Trophoblast cell (in vitro differentiated cells and primary cell): ENCODE measurements at regions not wholly inside any gene's neighbourhood (a gene's known extent, or its start where the extent isn't known, plus 50 kb on each side); places are given as distances from the start of the nearest gene placed in this dataset.
A peak's percentile ranks its signal among the peaks of the same experiment; 100 is the strongest.

Experiments used
- DNase-seq, 2 donors: peaks; one replicate each; pipeline ENCODE4 v3.0.0-alpha.2; 2016
- H2AFZ ChIP-seq: 2 replicates; pipeline ENCODE4 v1.6.1; 2013; ENCODE audit warnings: low read length, moderate library complexity, mild to moderate bottlenecking; ENCODE audit not compliant: insufficient read depth, poor library complexity
- H2AK5ac ChIP-seq: 2 replicates; pipeline ENCODE4 v1.6.1; 2013; ENCODE audit warnings: mild to moderate bottlenecking, low read length
- H2BK120ac ChIP-seq: 2 replicates; pipeline ENCODE4 v1.6.1; 2013; ENCODE audit warnings: low read length, mild to moderate bottlenecking, moderate library complexity; ENCODE audit not compliant: insufficient read depth, poor library complexity
- H2BK12ac ChIP-seq: 2 replicates; pipeline ENCODE4 v1.6.1; 2013; ENCODE audit warnings: mild to moderate bottlenecking, low read length, moderate library complexity
- H2BK5ac ChIP-seq: 2 replicates; pipeline ENCODE4 v1.6.1; 2013; ENCODE audit warnings: low read length, low read depth, moderate library complexity, mild to moderate bottlenecking; ENCODE audit not compliant: poor library complexity
- H3K14ac ChIP-seq: 2 replicates; pipeline ENCODE4 v1.6.1; 2013; ENCODE audit warnings: mild to moderate bottlenecking, low read length
- H3K18ac ChIP-seq: 2 replicates; pipeline ENCODE4 v1.6.1; 2013; ENCODE audit warnings: mild to moderate bottlenecking, low read length
- H3K23ac ChIP-seq: 2 replicates; pipeline ENCODE4 v1.6.1; 2013; ENCODE audit warnings: low read length
- H3K27ac ChIP-seq: 2 replicates; pipeline ENCODE4 v1.5.1; 2013; ENCODE audit warnings: low read depth, mild to moderate bottlenecking, inconsistent platforms, low read length, moderate library complexity
- H3K27me3 ChIP-seq: 2 replicates; pipeline ENCODE4 v1.6.1; 2013; ENCODE audit warnings: inconsistent platforms, mild to moderate bottlenecking, low read length, moderate library complexity; ENCODE audit not compliant: insufficient read depth
- H3K36me3 ChIP-seq, 2 experiments: 1 replicate in 1 of 2; 2 replicates in 1 of 2; pipeline ENCODE4 v1.6.1; 2013; ENCODE audit warnings: low read length in 2 of 2, mild to moderate bottlenecking in 2 of 2, moderate library complexity in 1 of 2; ENCODE audit not compliant: insufficient read depth in 2 of 2, control insufficient read depth in 1 of 2
- H3K4ac ChIP-seq: 2 replicates; pipeline ENCODE4 v1.6.1; 2013; ENCODE audit warnings: low read depth, mild to moderate bottlenecking, low read length, moderate library complexity
- H3K4me1 ChIP-seq, 2 experiments: 1 replicate in 1 of 2; 2 replicates in 1 of 2; pipeline ENCODE4 v1.6.1; 2013; ENCODE audit warnings: low read length in 2 of 2, mild to moderate bottlenecking in 2 of 2, moderate library complexity in 1 of 2; ENCODE audit not compliant: insufficient read depth in 2 of 2, control insufficient read depth in 1 of 2
- H3K4me2 ChIP-seq: 2 replicates; pipeline ENCODE4 v1.6.1; 2013; ENCODE audit warnings: inconsistent platforms, mild to moderate bottlenecking, low read length, moderate library complexity
- H3K4me3 ChIP-seq: 2 replicates; pipeline ENCODE4 v1.5.1; 2013; ENCODE audit warnings: mild to moderate bottlenecking, low read depth, low read length, inconsistent platforms
- H3K79me1 ChIP-seq: one replicate; pipeline ENCODE4 v1.6.1; 2013; ENCODE audit warnings: low read length
- H3K79me2 ChIP-seq: 2 replicates; pipeline ENCODE4 v1.6.1; 2013; ENCODE audit warnings: low read length, mild to moderate bottlenecking; ENCODE audit not compliant: control insufficient read depth, insufficient read depth, poor library complexity
- H3K9ac ChIP-seq: 2 replicates; pipeline ENCODE4 v1.6.1; 2013; ENCODE audit warnings: mild to moderate bottlenecking, low read length
- H3K9me3 ChIP-seq: 2 replicates; pipeline ENCODE4 v1.6.1; 2013; ENCODE audit warnings: low read depth, mild to moderate bottlenecking, control low read depth, inconsistent platforms, low read length; ENCODE audit not compliant: insufficient read depth
- H4K12ac ChIP-seq: 2 replicates; pipeline ENCODE4 v1.6.1; 2013; ENCODE audit warnings: low read depth, mild to moderate bottlenecking, low read length, moderate library complexity
- H4K8ac ChIP-seq: 2 replicates; pipeline ENCODE4 v1.6.1; 2013; ENCODE audit warnings: low read depth, mild to moderate bottlenecking, low read length, moderate library complexity
- H4K91ac ChIP-seq: one replicate; pipeline ENCODE4 v1.6.1; 2013; ENCODE audit warnings: low read depth, mild to moderate bottlenecking, low read length, moderate library complexity
- WGBS: extraction: QIAGEN DNeasy Blood & Tissue Kit; methylation state at CpG from one replicate; pipeline ENCODE4 v1.1.7; 2013; ENCODE audit warnings: missing lambda C conversion rate; ENCODE audit not compliant: insufficient read length, insufficient coverage; ENCODE audit errors: extremely low coverage; 5-methylcytosine and 5-hydroxymethylcytosine counted together

DNA sequence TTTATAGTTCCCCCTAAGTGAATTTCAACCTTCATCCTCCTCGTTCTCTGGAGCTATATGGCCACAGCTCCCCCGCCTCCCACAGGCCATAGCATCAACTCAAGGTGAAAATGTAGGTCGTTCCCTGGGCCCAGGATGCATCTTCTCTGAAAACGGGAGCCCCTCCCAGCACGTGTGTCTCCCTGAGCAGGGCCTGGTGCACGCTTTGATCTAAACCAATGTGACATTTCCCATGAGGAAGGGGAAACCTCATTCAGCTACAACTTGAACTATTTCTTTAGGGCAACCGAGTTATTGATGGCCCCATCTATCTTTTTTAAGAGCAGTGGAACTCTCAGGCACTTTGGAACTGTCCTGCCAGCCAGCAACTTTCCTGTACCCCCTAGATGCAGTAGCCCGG, 57.8 kb upstream of the BACE2 start:
- no CpG with 5 or more reads among the region's 8 CpGs for WGBS
- Histone ChIP-seq H2BK5ac (no peak overlapping the region), H3K79me2 (no peaks in the 10 kb centered on the region), H2BK12ac (no peak overlapping the region), H4K91ac (no peak overlapping the region), H3K4me2 (no peak overlapping the region), H3K18ac (no peak overlapping the region), H3K14ac (no peak overlapping the region), H4K12ac (no peak overlapping the region), H3K27me3 (no peaks in the 10 kb centered on the region), H2AK5ac (no peak overlapping the region), H3K4me3 (no peak overlapping the region), H2BK120ac (no peak overlapping the region), H3K23ac (no peak overlapping the region), H3K79me1 (no peaks in the 10 kb centered on the region), H2AFZ (no peak overlapping the region), H3K4me1 (peaks cover 0 to 12% of the 10 kb centered on the region in 2 experiments), H3K9ac (no peak overlapping the region), H4K8ac (no peak overlapping the region), H3K36me3 (no peaks in the 10 kb centered on the region), H3K9me3 (no peaks in the 10 kb centered on the region), H3K27ac (no peak overlapping the region), H3K4ac (no peak overlapping the region)
- DNase-seq = no peak

DNA sequence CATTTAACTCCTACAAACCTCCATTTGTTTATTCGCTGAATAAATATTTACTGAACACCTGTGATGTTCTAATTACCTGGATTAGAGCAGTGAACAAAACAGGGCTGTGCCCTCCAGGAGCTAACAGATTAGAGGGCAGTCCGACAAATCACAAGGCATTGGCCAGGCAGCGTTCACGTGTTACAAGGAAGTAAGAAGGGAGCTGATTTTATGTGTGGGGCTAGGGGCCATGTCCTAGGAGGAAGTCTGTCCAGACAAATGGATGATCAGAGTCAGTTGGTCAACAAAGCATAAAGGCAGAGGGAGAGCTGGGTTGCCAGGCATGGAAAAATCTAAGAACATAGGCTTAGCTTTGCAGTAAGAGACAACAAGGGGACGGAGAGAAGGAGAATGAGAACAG, 57.3 kb upstream of the BACE2 start:
- H4K91ac ChIP-seq = no peak overlapping the region
- no CpG with 5 or more reads among the region's 5 CpGs for WGBS
- no peaks in the 10 kb centered on the region for H3K79me2 ChIP-seq
- H3K79me1 ChIP-seq = no peaks in the 10 kb centered on the region
- no peaks in the 10 kb centered on the region for H3K27me3 ChIP-seq
- H3K27ac ChIP-seq = no peak overlapping the region
- H3K4me2 ChIP-seq = no peak overlapping the region
- no peak overlapping the region for H4K8ac ChIP-seq
- H3K9me3 ChIP-seq = no peaks in the 10 kb centered on the region
- no peak overlapping the region for H3K4ac ChIP-seq
- no peak overlapping the region for H2BK120ac ChIP-seq
- H4K12ac ChIP-seq = no peak overlapping the region
- no peak overlapping the region for H3K14ac ChIP-seq
- no peak overlapping the region for H2BK5ac ChIP-seq
- no peak overlapping the region for H2BK12ac ChIP-seq
- H3K18ac ChIP-seq = no peak overlapping the region
- H3K23ac ChIP-seq = no peak overlapping the region
- no peak overlapping the region for H2AK5ac ChIP-seq
- no peaks in the 10 kb centered on the region for H3K36me3 ChIP-seq
- H3K4me3 ChIP-seq = no peak overlapping the region
- H3K9ac ChIP-seq = no peak overlapping the region
- H3K4me1 ChIP-seq = peaks cover 0 to 12% of the 10 kb centered on the region in 2 experiments
- H2AFZ ChIP-seq = no peak overlapping the region
- DNase-seq = no peak

DNA sequence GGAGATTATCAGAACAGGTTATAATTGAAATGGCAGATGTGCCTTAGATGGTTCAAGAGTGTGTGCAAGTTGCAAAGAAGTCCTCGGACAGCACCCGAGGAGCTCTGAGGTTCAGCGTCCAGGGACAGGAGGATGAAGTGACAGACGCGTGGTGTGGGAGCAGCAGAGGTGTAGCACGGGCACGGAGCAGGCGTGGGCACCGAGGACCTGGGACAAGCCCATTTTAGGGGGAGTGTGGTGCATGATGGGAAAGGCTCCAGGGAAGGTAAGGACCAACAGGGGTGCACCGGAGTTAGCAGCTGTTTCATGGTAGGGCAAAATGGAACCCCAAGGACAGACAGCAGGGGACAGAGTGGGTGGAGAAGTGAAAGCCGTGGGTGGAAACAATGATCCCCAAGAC, 56.3 kb upstream of the BACE2 start:
- no CpG with 5 or more reads among the region's 11 CpGs for WGBS

GRCh38 chr21:41112740-41113692, 54.9 kb upstream of the BACE2 start:
- Histone ChIP-seq H3K4me2 (peak overlapping the region; percentile 33), H2AK5ac (no peak overlapping the region), H3K18ac (no peak overlapping the region), H4K8ac (peak overlapping the region; percentile 70), H3K4ac (no peak overlapping the region), H3K27me3 (no peaks in the 10 kb centered on the region), H3K27ac (no peak overlapping the region), H4K91ac (peak overlapping the region; percentile 68), H3K36me3 (no peaks in the 10 kb centered on the region), H3K14ac (no peak overlapping the region), H2BK120ac (peak overlapping the region; percentile 2), H3K9ac (no peak overlapping the region), H2AFZ (peak overlapping the region; percentile 32), H3K9me3 (peaks cover 2% of the 10 kb centered on the region), H3K4me3 (no peak overlapping the region), H3K23ac (no peak overlapping the region), H3K79me1 (no peaks in the 10 kb centered on the region), H4K12ac (no peak overlapping the region), H2BK5ac (no peak overlapping the region), H2BK12ac (no peak overlapping the region), H3K4me1 (peaks cover 0 to 12% of the 10 kb centered on the region in 2 experiments), H3K79me2 (no peaks in the 10 kb centered on the region)
- DNase-seq = peak; percentile 63 to 64
- no CpG with 5 or more reads among the region's 14 CpGs for WGBS

More for the DNA sequence above, 56.3 kb upstream of the BACE2 start:
- H3K79me1 ChIP-seq = no peaks in the 10 kb centered on the region
- H3K18ac ChIP-seq = no peak overlapping the region
- DNase-seq = no peak
- no peak overlapping the region for H3K4me3 ChIP-seq
- no peaks in the 10 kb centered on the region for H3K36me3 ChIP-seq
- no peak overlapping the region for H3K27ac ChIP-seq
- no peak overlapping the region for H2AK5ac ChIP-seq
- H3K9me3 ChIP-seq = peaks cover 2% of the 10 kb centered on the region
- H3K23ac ChIP-seq = no peak overlapping the region
- H3K79me2 ChIP-seq = no peaks in the 10 kb centered on the region
- H4K8ac ChIP-seq = no peak overlapping the region
- no peak overlapping the region for H2AFZ ChIP-seq
- H2BK5ac ChIP-seq = no peak overlapping the region
- H4K91ac ChIP-seq = no peak overlapping the region
- no peak overlapping the region for H4K12ac ChIP-seq
- H3K27me3 ChIP-seq = no peaks in the 10 kb centered on the region
- H2BK120ac ChIP-seq = no peak overlapping the region
- H2BK12ac ChIP-seq = no peak overlapping the region
- H3K4me1 ChIP-seq = peaks cover 0 to 12% of the 10 kb centered on the region in 2 experiments
- H3K4me2 ChIP-seq = no peak overlapping the region
- no peak overlapping the region for H3K4ac ChIP-seq
- H3K14ac ChIP-seq = no peak overlapping the region
- no peak overlapping the region for H3K9ac ChIP-seq
